Chondrocyte (in vitro differentiated cells): ENCODE measurements at regions not wholly inside any gene's neighbourhood (a gene's known extent, or its start where the extent isn't known, plus 50 kb on each side); places are given as distances from the start of the nearest gene placed in this dataset.

ENCODE experiments used
- DNase-seq: peaks from one replicate; pipeline ENCODE4 v3.0.0; 2021; ENCODE audit warnings: mixed read lengths, low spot score
- H3K27ac Mint-ChIP-seq: one replicate; pipeline ENCODE4 v1.8.0; 2021; ENCODE audit warnings: mild to moderate bottlenecking, moderate library complexity, mixed read lengths; ENCODE audit not compliant: unreplicated experiment
- H3K27me3 Mint-ChIP-seq: 2 replicates; pipeline ENCODE4 v1.8.0; 2021; ENCODE audit warnings: low read depth, mixed read lengths
- H3K36me3 Mint-ChIP-seq: 2 replicates; pipeline ENCODE4 v1.8.0; 2021; ENCODE audit warnings: low read depth, mixed read lengths
- H3K4me1 Mint-ChIP-seq: 2 replicates; pipeline ENCODE4 v1.8.0; 2021; ENCODE audit warnings: low read depth, mild to moderate bottlenecking, mixed read lengths
- H3K4me3 Mint-ChIP-seq: one replicate; pipeline ENCODE4 v1.8.0; 2021; ENCODE audit warnings: mild to moderate bottlenecking, moderate library complexity, mixed read lengths; ENCODE audit not compliant: unreplicated experiment
- H3K9me3 Mint-ChIP-seq: 2 replicates; pipeline ENCODE4 v1.8.0; 2021; ENCODE audit warnings: low read depth, mixed read lengths
- TF ChIP-seq, protein P1 (sequence below): fragments of 200-600 bp; sonication (generic); IDR thresholded peaks from 2 replicates; pipeline ENCODE4 v1.5.0; 2021; ENCODE audit warnings: antibody characterized with exemption, mild to moderate bottlenecking, moderate library complexity

- Mint-ChIP-seq H3K9me3 (no peaks in the 10 kb centered on the region), H3K4me3 (no peak overlapping the region), H3K4me1 (no peaks in the 10 kb centered on the region), H3K27me3 (no peaks in the 10 kb centered on the region), H3K27ac (no peak overlapping the region), H3K36me3 (no peaks in the 10 kb centered on the region)
- TF ChIP-seq, protein P1, sequence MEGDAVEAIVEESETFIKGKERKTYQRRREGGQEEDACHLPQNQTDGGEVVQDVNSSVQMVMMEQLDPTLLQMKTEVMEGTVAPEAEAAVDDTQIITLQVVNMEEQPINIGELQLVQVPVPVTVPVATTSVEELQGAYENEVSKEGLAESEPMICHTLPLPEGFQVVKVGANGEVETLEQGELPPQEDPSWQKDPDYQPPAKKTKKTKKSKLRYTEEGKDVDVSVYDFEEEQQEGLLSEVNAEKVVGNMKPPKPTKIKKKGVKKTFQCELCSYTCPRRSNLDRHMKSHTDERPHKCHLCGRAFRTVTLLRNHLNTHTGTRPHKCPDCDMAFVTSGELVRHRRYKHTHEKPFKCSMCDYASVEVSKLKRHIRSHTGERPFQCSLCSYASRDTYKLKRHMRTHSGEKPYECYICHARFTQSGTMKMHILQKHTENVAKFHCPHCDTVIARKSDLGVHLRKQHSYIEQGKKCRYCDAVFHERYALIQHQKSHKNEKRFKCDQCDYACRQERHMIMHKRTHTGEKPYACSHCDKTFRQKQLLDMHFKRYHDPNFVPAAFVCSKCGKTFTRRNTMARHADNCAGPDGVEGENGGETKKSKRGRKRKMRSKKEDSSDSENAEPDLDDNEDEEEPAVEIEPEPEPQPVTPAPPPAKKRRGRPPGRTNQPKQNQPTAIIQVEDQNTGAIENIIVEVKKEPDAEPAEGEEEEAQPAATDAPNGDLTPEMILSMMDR: no peak
- no peak for DNase-seq
Observed at GRCh38 chr7:24216576-24217125, 67.3 kb upstream of the NPY start.

- TF ChIP-seq, protein P1: no peak
- no peak for DNase-seq
- Mint-ChIP-seq H3K36me3 (no peaks in the 10 kb centered on the region), H3K27me3 (peaks cover 3% of the 10 kb centered on the region), H3K4me1 (no peaks in the 10 kb centered on the region), H3K27ac (no peak overlapping the region), H3K4me3 (no peak overlapping the region), H3K9me3 (peaks cover 16% of the 10 kb centered on the region)
Observed at GRCh38 chr7:24221500-24221899, 62.5 kb upstream of the NPY start.

DNA sequence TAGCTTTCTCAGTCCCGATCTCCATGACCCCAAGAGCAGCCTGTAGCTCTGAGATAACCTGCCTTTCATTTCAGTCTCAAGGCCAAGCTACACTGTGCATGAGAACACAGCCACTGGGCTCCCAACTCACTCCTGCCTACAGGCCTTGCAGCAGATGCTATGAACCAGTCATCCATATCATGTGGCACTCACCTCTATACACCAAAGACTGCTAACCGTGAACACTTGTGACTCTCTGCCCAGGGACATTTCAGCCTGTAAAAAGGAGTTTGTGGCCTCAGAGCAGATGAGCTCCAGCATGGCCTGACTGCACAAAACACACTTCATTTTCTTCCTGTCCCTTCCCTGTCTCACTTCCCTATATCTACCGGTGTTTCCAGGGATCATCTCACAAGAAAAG lies 56.9 kb upstream of the NPY start:
- Mint-ChIP-seq H3K27me3 (peaks cover 6% of the 10 kb centered on the region), H3K36me3 (no peaks in the 10 kb centered on the region), H3K9me3 (peaks cover 16% of the 10 kb centered on the region), H3K4me1 (peaks cover 5% of the 10 kb centered on the region), H3K27ac (no peak overlapping the region), H3K4me3 (no peak overlapping the region)
- no peak for DNase-seq
- TF ChIP-seq, protein P1: no peak

DNA sequence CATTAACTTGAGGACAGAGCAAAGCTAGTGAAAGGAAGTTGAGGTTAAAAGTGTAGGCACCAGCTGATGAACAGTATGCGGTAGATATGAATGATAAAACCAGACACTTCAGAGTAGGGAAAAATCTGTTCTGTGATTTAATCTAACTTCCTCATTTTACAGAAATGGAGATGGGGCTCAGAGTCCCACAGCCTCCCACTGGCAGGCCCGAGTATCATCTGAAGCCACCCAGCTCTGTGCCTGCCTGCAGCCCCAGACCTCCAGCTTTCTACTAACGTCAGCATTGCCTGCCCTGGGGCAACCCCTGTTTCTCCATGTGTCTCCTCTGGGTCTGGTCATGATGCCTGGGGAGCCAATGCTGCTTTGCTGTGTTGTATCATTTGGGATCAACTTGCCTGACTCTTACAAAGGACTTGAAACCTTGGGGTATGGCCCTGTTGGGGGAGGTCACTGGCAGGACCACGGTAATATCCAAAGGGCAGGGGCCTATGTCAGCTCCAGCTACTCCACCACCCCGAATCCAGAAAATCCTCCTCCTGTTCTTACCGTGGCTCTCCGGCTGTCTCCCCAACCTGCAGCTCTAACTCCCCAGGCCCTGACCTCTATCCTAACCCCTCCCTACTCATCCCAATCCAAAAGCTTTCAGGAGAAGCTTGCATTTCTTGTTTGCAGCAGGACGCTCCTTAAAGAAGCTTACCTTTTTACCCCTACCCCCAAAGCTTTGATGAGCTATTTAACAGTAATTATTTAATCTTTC lies 56.2 kb upstream of the NPY start:
- Mint-ChIP-seq H3K36me3 (no peaks in the 10 kb centered on the region), H3K27ac (no peak overlapping the region), H3K4me1 (peaks cover 6% of the 10 kb centered on the region), H3K9me3 (peaks cover 16% of the 10 kb centered on the region), H3K4me3 (no peak overlapping the region), H3K27me3 (peaks cover 3% of the 10 kb centered on the region)
- DNase-seq: no peak
- TF ChIP-seq, protein P1: no peak

DNA sequence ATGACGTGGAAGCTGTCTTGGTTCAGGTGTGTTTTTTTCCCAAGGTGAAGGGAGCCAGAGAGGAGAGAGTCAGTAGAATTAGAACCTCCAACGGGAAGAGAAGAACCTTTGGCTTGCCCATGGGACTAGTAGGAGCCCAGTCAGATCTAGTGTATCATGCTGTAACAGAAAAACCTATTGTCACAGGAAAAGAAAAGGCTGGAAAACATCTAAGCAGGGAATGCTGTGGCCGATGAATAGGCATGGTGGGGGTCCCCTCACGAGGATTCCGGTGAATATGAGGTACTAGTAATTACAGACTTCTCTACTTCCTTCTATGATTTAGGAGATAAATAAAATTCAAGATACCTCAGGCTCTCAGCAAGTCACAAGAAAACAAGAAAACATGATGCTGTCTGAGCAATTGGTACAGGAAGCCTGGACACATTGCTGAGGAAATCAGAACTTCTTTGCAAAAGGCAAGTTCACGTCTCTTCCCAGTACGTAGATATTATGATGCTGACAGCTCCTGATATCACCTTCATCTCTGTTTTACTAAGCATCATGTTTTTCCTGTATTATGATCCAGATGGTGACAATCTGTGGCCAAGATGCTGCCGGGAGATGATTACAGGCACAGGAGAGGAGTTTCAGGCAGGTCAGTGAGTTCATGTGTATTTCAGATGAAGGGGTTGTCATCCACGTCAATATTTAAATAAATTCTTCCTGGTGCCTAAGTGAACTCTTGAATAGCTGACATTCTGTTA lies 54.3 kb upstream of the NPY start:
- peaks cover 2% of the 10 kb centered on the region for H3K9me3 Mint-ChIP-seq
- TF ChIP-seq, protein P1: no peak

More for the DNA sequence above, 54.3 kb upstream of the NPY start:
- no peak overlapping the region for H3K4me3 Mint-ChIP-seq
- peaks cover 3% of the 10 kb centered on the region for H3K27me3 Mint-ChIP-seq
- H3K36me3 Mint-ChIP-seq: no peaks in the 10 kb centered on the region
- H3K4me1 Mint-ChIP-seq: peaks cover 6% of the 10 kb centered on the region
- DNase-seq: no peak
- no peak overlapping the region for H3K27ac Mint-ChIP-seq
